ENCODE measurements at regions not wholly inside any gene's neighbourhood (a gene's known extent, or its start where the extent isn't known, plus 50 kb on each side); places are given as distances from the start of the nearest gene placed in this dataset.

DNA sequence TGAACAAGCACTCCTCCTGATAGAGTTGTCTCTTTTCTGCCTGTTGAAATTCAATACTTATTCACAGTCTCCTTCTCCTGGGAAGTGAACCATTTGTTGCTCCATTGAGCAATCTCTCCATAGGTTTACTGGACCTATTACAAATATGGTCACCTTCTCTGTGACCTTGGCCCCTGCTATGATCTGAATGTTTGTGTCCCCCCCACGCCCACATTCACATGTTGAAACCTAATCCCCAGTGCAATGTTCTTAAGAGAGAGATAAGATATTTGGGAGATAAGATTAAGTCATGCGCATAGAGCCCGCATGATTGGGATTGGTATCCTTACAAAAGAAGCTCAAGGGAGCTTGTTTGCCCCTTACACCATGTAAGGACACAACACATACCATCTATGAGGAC, 54.1 kb upstream of the GABRE start:
- CTCF ChIA-PET = no interaction called here
- no peak overlapping the region for H3K4me3 Mint-ChIP-seq

GRCh38 chrX:152025656-152026440, 51.4 kb upstream of the GABRE start:
- ATAC-seq (no peak), DNase-seq (no peak)
- H3K4me3 Mint-ChIP-seq = no peak overlapping the region
- intact Hi-C loops (cut with micrococcal nuclease) = no loop called here
- no peaks in the 10 kb centered on the region for H3K4me1 Mint-ChIP-seq (ENCODE audit: low read depth)
- no peak overlapping the region for H3K27ac Mint-ChIP-seq
- CTCF ChIA-PET = no interaction called here
- H3K36me3 Mint-ChIP-seq (ENCODE audit: low read depth) = no peaks in the 10 kb centered on the region
- TF ChIP-seq, protein P1, sequence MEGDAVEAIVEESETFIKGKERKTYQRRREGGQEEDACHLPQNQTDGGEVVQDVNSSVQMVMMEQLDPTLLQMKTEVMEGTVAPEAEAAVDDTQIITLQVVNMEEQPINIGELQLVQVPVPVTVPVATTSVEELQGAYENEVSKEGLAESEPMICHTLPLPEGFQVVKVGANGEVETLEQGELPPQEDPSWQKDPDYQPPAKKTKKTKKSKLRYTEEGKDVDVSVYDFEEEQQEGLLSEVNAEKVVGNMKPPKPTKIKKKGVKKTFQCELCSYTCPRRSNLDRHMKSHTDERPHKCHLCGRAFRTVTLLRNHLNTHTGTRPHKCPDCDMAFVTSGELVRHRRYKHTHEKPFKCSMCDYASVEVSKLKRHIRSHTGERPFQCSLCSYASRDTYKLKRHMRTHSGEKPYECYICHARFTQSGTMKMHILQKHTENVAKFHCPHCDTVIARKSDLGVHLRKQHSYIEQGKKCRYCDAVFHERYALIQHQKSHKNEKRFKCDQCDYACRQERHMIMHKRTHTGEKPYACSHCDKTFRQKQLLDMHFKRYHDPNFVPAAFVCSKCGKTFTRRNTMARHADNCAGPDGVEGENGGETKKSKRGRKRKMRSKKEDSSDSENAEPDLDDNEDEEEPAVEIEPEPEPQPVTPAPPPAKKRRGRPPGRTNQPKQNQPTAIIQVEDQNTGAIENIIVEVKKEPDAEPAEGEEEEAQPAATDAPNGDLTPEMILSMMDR (IDR thresholded peaks at IDR 0.05) = no peak
- no peaks in the 10 kb centered on the region for H3K27me3 Mint-ChIP-seq
- no peaks in the 10 kb centered on the region for H3K9me3 Mint-ChIP-seq
- POLR2A ChIA-PET = no interaction called here

More for the DNA sequence above, 54.1 kb upstream of the GABRE start:
- no peak for ATAC-seq
- Mint-ChIP-seq H3K4me1 (ENCODE audit: low read depth) (no peaks in the 10 kb centered on the region), H3K27me3 (no peaks in the 10 kb centered on the region), H3K9me3 (no peaks in the 10 kb centered on the region), H3K27ac (no peak overlapping the region), H3K36me3 (ENCODE audit: low read depth) (no peaks in the 10 kb centered on the region)
- POLR2A ChIA-PET = no interaction called here
- intact Hi-C loops (cut with micrococcal nuclease) = no loop called here
- TF ChIP-seq, protein P1 (IDR thresholded peaks at IDR 0.05) = no peak
- no peak for DNase-seq

- ATAC-seq (no peak), DNase-seq (no peak)
- no peak overlapping the region for H3K27ac Mint-ChIP-seq
- H3K4me3 Mint-ChIP-seq = no peak overlapping the region
- no peaks in the 10 kb centered on the region for H3K27me3 Mint-ChIP-seq
- H3K4me1 Mint-ChIP-seq (ENCODE audit: low read depth) = no peaks in the 10 kb centered on the region
- H3K9me3 Mint-ChIP-seq = no peaks in the 10 kb centered on the region
- intact Hi-C loops (cut with micrococcal nuclease) = no loop called here
- no peaks in the 10 kb centered on the region for H3K36me3 Mint-ChIP-seq (ENCODE audit: low read depth)
- CTCF ChIA-PET = no interaction called here
- TF ChIP-seq, protein P1 (IDR thresholded peaks at IDR 0.05) = no peak
- POLR2A ChIA-PET = no interaction called here
These were observed 50.2 kb upstream of the GABRE start for GRCh38 chrX:152024710-152025109.
